Cardiac fibroblast (primary cell): ENCODE measurements at regions not wholly inside any gene's neighbourhood (a gene's known extent, or its start where the extent isn't known, plus 50 kb on each side); places are given as distances from the start of the nearest gene placed in this dataset.
A peak's percentile ranks its signal among the peaks of the same experiment; 100 is the strongest.

ENCODE experiments used
- DNase-seq, 2 donors: peaks; one replicate each; pipeline versions ENCODE4 v3.0.0 to v3.0.0-alpha.2; 2010; ENCODE audit warnings: low read depth in 2 of 2
- H3K4me3 ChIP-seq, 2 donors: replicated peaks in 1 of 2; 1 replicate in 1 of 2; 2 replicates in 1 of 2; pipeline ENCODE4 v1.5.1; 2011; ENCODE audit warnings: low read depth in 2 of 2, low read length in 2 of 2, mild to moderate bottlenecking in 2 of 2, moderate library complexity in 1 of 2
- CTCF ChIP-seq: IDR thresholded peaks from one replicate; pipeline ENCODE4 v1.5.1; 2011; ENCODE audit warnings: low read depth, mild to moderate bottlenecking, low read length, inconsistent platforms

GRCh38 chr20:19881990-19882389 lies 123.9 kb downstream of the RIN2 start:
- TF ChIP-seq CTCF: no peak
- H3K4me3 ChIP-seq: no peak overlapping the region
- no peak for DNase-seq

- no peak for TF ChIP-seq CTCF
- no peak overlapping the region for H3K4me3 ChIP-seq
- no peak for DNase-seq
Measured at GRCh38 chr20:19882446-19882845, 124.4 kb downstream of the RIN2 start.

- no peak for TF ChIP-seq CTCF
- no peak overlapping the region for H3K4me3 ChIP-seq
- no peak for DNase-seq
Measured at GRCh38 chr20:19883501-19883900, 125.4 kb downstream of the RIN2 start.

GRCh38 chr20:19885594-19885938 lies 127.5 kb downstream of the RIN2 start:
- DNase-seq: no peak
- TF ChIP-seq CTCF: no peak
- H3K4me3 ChIP-seq: no peak overlapping the region

- no peak for TF ChIP-seq CTCF
- peak; percentile 45 to 65 for DNase-seq
- peak overlapping the region in 1 of 2 donors; percentile 56 for H3K4me3 ChIP-seq
Measured at GRCh38 chr20:19885939-19886660, 128.0 kb downstream of the RIN2 start.

GRCh38 chr20:19886661-19887288 lies 128.7 kb downstream of the RIN2 start:
- peak; percentile 8 for TF ChIP-seq CTCF
- peak overlapping the region in 1 of 2 donors; percentile 56 for H3K4me3 ChIP-seq
- peak; percentile 27 to 44 for DNase-seq
